GM12891 (cell line): ENCODE measurements at regions not wholly inside any gene's neighbourhood (a gene's known extent, or its start where the extent isn't known, plus 50 kb on each side); places are given as distances from the start of the nearest gene placed in this dataset.

ENCODE experiments used
- PAX5 ChIP-seq: IDR thresholded peaks from 2 replicates; pipeline ENCODE4 v1.6.1; 2011; ENCODE audit warnings: low read length, moderate library complexity, mild to moderate bottlenecking; ENCODE audit not compliant: insufficient read depth, severe bottlenecking
- POLR2A ChIP-seq: IDR thresholded peaks from 2 replicates; pipeline ENCODE4 v1.6.1; 2011; ENCODE audit warnings: low read depth, low read length, control low read depth
- POLR2AphosphoS5 ChIP-seq: IDR thresholded peaks from 2 replicates; pipeline ENCODE4 v1.6.1; 2011; ENCODE audit warnings: low read depth, low read length, control low read depth
- POU2F2 ChIP-seq: IDR thresholded peaks from 2 replicates; pipeline ENCODE4 v1.6.1; 2011; ENCODE audit warnings: low read depth, mild to moderate bottlenecking, control low read depth, low read length, moderate library complexity
- SPI1 ChIP-seq: IDR thresholded peaks from 2 replicates; pipeline ENCODE4 v1.6.1; 2011; ENCODE audit warnings: low read depth, low read length, control low read depth
- TAF1 ChIP-seq: IDR thresholded peaks from 2 replicates; pipeline ENCODE4 v1.6.1; 2011; ENCODE audit warnings: low read depth, low read length, control low read depth

GRCh38 chr5:172585114-172585513, 55.9 kb upstream of the NEURL1B start:
- no peak for TF ChIP-seq POLR2AphosphoS5
- TF ChIP-seq TAF1, result no peak
- no peak for TF ChIP-seq POLR2A
- TF ChIP-seq SPI1, result no peak
- no peak for TF ChIP-seq PAX5
- no peak for TF ChIP-seq POU2F2
